HG02870 (cell line): ENCODE measurements at regions not wholly inside any gene's neighbourhood (a gene's known extent, or its start where the extent isn't known, plus 50 kb on each side); places are given as distances from the start of the nearest gene placed in this dataset.
A peak's percentile ranks its signal among the peaks of the same experiment; 100 is the strongest.

Source experiments
- ATAC-seq: cut with Tn5 transposase; IDR thresholded peaks from one replicate; pipeline ENCODE4 v1.9.1; 2021; ENCODE audit warnings: mild to moderate bottlenecking, moderate library complexity; ENCODE audit not compliant: unreplicated experiment

DNA sequence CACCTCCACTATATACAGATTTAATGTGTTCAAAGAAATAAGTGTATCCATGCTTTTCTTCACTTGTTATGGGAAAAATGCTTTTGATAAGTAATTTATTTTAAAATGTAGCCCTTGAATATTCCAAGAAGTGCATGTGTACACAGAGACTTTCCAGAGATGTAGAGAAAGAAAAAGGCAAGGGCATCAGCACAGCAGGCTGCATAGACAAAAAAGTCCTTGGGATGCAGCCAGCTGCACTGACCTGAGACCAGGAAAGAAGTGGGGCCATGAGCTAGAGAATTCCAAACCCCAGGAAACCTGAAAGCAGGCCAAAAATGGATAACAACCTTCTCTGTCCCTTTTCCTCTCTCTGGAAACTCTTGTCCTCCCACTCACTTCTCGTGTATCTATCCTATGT lies 51.6 kb upstream of the PRDM8 start:
- no peak for ATAC-seq

- no peak for ATAC-seq
Measured at GRCh38 chr4:80144676-80145470, 52.4 kb upstream of the PRDM8 start.

DNA sequence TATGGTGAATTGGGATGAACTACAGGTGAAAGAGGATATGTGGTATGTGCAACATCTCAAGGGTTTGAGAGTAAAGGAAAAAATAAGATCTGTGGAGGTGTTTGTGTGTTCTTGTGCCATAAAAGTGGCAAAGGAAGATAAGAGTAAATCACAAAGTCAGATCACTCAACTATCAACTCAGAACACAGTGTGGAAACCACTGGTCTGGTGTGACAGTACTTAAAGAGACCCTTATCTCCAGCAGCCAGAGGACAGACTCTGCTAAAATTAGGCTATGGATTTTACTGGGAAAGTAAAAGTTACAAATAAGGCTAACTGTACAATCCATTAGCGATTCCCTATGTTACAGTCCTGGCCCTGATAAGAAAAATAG lies 54.0 kb upstream of the PRDM8 start:
- ATAC-seq = no peak

DNA sequence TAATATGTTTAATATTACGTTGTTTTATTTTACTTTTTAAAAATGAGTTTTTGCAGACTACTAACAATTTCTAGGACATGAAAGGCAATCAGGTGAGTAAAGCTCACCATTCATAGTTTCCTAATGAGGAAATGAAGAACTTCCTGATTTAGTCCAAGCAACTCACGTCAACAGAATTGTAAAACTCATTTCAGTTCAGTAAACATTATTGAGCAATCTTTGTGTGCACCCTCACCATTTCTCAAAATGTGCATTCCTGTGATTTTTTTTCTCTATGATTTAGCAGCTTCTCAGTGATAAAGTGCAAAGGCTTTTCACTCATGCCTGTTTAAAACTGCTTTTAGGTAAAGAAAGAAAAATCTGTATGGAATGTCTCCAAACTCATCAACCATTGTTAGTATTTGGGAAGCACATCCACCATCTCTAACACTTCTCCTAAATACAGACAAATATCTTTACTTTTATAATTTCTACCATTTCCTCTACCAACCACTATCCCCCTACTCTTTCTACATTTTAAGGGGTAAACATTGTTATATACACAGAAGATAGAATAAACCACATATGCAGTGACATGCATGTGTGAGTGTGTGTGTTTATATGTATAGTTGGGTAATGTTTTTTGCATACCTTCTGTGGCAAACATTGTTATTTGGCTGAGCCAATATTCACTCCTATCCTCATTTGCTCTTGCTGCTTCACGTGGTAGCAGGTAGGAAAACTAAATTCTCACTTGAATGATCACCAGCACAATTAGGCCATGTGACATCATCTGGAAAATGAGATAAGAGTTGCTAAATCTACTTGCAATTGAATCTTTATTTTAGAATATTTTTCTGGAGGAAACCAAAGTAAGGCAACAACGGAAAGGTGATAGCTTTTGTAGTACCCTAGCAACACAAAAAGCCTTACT lies 54.7 kb upstream of the PRDM8 start:
- no peak for ATAC-seq

GRCh38 chr4:80141543-80141942 lies 55.8 kb upstream of the PRDM8 start:
- no peak for ATAC-seq

GRCh38 chr4:80140194-80140593 lies 57.1 kb upstream of the PRDM8 start:
- ATAC-seq = no peak

GRCh38 chr4:80139671-80140070 lies 57.6 kb upstream of the PRDM8 start:
- no peak for ATAC-seq

GRCh38 chr4:80138551-80139538 lies 58.5 kb upstream of the PRDM8 start:
- ATAC-seq = peak; percentile 97

GRCh38 chr4:80137631-80138030 lies 59.7 kb upstream of the PRDM8 start:
- no peak for ATAC-seq

DNA sequence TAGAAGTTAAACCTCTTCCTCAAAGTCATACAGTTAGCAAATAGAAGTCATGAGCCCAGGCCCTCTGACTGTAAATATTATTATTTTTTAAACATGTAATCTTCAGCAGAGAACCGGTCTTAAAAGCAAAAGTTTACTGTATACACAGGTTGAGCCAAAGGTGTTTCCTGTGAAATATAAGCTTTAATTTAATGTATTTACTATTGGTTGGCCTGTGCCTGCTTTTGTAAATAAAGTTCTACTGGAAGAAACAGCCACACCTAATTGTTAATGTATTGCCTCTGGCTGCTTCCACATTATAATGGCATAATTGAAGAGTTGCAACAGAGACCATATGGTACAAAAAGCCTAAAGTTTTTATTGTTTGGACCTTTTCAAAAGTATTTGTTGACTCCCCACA lies 61.0 kb upstream of the PRDM8 start:
- no peak for ATAC-seq

DNA sequence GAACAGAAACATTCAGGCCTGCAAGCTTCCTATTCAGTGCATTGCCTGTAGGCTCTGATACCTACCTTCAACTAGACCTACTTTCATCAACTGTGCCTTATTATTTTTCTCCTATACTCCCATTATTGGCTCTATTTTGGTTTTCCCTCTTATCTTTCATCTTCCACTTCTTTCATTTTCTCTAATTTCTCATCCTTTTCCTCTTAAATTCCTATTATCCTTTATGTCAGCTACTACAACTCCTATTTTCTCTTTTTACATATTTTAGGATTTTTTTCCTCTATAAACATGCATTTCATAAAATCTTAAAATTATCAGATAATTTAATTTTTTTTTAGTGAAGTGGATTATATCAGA lies 61.6 kb upstream of the PRDM8 start:
- no peak for ATAC-seq

DNA sequence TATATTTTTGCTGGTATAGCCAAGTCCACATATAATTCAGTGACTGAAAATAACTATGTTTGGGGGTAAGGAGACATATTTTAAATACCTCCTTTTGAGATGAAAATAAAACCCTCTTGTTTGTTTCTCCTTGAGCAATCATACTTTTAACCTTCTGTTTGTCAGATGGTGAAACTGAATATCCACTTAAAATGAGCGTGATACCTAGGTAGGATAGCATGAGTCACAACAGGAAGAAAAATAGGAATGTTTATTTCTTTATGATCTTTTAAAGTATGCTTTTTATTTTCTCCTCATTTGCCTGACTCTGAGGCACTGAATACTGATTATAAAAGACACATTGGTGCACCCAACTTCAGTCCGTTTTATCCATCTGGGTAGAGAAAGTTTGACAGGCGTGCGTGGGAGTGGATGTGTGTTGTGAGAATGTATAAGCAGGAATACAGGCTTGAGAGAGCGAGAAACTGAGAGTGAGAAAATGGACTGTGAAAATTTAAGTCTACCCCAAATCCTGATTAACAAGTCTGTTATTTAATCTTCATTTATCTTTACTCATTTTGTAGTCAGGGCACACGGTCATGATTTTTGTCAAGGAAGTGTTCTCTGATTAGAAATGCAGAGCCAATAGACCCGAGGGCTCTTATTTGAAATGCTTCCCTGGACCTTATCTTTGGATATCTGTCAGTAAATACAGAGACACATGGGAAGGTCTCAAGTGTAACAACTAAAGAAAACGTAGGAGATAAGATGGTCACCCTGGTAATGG lies 62.1 kb upstream of the ANTXR2 start:
- no peak for ATAC-seq

DNA sequence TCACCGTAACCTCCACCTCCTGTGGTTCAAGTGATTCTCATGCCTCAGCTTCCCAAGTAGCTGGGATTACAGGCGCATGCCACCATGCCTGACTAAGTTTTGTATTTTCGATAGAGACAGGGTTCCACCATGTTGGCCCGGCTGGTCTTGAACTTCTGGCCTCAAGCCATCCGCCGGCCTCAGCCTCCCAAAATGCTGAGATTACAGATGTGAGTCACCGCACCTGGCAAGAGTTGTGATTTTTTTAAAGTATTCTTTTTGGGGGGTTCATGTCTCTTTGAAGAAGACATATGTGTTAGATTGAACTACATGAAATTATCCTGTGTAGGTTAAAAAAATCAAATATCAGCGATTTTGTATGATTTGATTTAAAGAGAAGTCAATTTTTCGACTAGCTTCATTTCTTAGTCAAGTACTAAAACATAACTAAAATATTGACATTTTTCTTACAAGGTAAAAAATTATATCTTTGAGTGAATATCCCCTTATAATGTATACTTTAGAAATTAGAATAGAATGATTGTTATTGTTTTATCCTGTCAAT lies 60.3 kb upstream of the ANTXR2 start:
- ATAC-seq = no peak

DNA sequence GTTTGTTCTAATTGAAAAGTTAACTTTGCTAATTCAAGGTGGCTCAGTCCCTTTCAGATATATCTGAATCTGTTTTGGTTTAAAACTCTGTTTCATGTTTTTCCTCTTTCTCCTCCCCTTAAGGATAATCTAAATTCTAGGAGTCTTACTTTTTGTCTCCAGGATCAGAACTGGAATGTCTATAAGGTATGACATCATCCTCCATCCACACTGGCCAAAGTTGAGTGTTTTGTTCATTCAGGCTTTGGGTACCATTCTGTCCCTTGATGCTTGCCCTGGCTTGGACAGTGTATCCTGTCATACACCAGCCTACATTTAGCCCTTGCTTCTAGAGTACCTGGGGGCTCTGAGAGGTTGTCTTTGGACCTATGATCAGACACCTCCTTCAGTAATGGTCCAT lies 56.8 kb upstream of the ANTXR2 start:
- ATAC-seq = no peak

DNA sequence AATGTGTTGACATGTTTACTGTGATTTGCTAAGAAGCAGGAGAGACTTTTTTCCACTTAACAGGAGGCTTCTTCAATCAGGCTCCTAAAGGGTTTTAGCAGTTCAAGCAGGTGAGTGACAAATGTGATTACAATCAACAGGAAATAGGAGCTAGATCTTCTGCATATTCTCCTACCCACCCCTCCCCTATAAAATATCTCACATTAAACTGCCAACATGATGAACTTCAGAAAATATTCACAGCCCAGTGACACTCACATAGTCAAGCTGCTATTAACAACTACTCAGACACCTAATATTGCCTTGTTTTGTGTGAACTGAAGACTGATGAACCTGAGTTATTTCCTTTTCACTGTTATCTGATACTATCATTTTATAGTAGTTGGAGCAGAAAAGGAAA lies 55.9 kb upstream of the ANTXR2 start:
- ATAC-seq = no peak

DNA sequence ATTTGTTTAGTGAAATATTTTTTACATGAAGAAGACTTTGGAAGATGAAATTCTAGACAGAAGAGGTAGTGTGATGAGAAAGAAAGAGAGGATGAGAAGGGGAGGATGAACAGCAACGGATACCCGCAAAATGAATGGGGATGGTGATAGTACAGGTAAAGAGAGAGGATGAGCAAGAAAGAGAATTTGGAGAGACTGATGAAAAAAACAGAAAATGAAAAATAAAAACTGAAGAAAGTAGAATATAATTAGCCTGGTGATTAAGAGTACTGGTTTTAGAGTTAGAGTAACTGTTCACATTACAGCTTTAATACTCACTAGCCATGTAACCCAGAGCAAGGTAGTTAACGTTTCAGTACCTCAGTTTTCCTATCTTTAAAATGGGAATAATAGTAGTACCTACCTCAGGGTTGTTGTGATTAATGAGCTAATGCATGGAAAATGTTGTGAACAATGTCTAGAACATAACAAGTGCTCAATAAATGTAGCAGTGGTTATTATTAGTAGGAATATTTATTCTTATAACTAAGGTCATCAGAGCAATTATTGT lies 54.9 kb upstream of the ANTXR2 start:
- no peak for ATAC-seq

DNA sequence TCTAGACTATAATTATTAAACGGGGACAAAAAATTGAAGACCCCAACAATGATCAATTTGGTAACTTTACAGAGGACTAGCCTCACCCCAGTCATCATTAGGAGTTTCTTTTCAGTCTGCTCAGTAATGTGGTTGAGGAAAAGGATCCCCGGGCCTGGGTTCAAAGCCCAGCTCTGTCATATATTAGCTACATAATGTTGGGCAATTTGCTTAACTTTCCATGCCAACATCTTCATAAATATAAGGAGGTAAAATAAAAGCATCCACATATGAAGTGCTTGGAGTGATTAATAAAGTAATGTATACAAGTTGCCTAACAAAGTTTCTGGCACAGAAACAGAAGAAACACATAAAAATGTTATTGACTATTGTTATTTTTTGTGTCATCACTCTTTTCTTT lies 53.4 kb upstream of the ANTXR2 start:
- ATAC-seq = no peak

DNA sequence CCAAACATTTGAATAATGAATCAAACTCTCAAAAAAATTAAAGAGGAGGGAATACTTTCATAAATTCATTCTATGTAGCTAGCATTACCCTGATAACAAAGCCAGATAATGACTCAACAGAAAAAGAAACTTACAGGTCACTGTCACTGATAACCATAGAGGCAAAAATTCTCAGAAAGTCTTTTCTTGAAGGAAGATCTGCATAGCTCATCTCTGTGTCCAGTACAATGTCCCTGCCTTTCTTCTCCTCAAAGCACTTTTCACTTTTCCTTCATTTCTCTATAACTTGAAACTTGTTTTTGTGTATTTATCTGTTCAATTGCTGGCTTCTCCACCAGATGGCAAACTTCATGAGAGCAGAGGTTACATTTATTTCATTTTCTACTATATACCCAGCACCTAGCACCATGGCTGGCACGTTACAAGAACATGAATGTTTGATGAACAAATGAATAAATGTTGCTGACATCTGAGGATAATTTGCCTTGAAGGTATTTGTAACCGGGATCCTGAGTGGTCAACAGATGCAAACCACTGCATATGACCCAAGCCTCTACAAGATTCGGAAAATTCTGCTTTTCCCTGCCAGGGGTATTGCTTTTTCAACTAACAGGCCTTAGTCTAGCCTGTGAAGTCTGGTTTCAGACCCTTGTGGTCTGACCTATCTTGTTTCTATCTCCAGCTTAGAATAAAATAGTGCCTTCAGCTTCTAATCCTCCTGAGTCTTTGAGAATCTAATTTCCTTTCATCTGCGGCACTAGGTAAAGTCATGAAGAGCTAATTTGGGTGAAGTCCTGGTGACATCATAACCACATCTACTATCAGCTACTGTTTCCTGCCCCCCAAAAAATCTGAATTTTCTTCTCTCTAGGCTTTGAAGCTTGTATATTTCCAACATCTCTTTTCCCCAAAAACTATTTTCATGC lies 52.5 kb upstream of the ANTXR2 start:
- no peak for ATAC-seq
